Progenitor cell of endocrine pancreas (in vitro differentiated cells): ENCODE measurements at regions not wholly inside any gene's neighbourhood (a gene's known extent, or its start where the extent isn't known, plus 50 kb on each side); places are given as distances from the start of the nearest gene placed in this dataset.
"Not testable (repeated sequence)": the region's sequence is repeated elsewhere in the genome, so short reads cannot be mapped to it uniquely, and the experiment has no call there.

Source experiments
- DNase-seq: peaks from one replicate; pipeline ENCODE4 v3.0.0; 2021; ENCODE audit warnings: low spot score; ENCODE audit not compliant: unreplicated experiment
- H3K27ac Mint-ChIP-seq: 2 replicates; pipeline ENCODE4 v1.8.0; 2021; ENCODE audit warnings: mild to moderate bottlenecking, moderate library complexity, mixed read lengths
- H3K27me3 Mint-ChIP-seq: 2 replicates; pipeline ENCODE4 v1.8.0; 2021; ENCODE audit warnings: mixed read lengths
- H3K36me3 Mint-ChIP-seq: 2 replicates; pipeline ENCODE4 v1.8.0; 2022; ENCODE audit warnings: mixed read lengths; ENCODE audit not compliant: insufficient read depth
- H3K4me1 Mint-ChIP-seq: 2 replicates; pipeline ENCODE4 v1.8.0; 2021; ENCODE audit warnings: low read depth, mixed read lengths
- H3K4me3 Mint-ChIP-seq: 2 replicates; pipeline ENCODE4 v1.8.0; 2021; ENCODE audit warnings: low read depth, mild to moderate bottlenecking, moderate library complexity, mixed read lengths
- H3K9me3 Mint-ChIP-seq: 2 replicates; pipeline ENCODE4 v1.8.0; 2021; ENCODE audit warnings: low read depth, mixed read lengths
- CTCF ChIP-seq: fragments of 200-600 bp; sonication (generic); IDR thresholded peaks from one replicate; pipeline ENCODE4 v1.5.0; 2021; ENCODE audit warnings: antibody characterized with exemption, mild to moderate bottlenecking; ENCODE audit not compliant: unreplicated experiment

GRCh38 chr2:63738019-63738418 is 103.7 kb upstream of the UGP2 start:
- H3K4me1 Mint-ChIP-seq = peaks cover 46% of the 10 kb centered on the region
- H3K4me3 Mint-ChIP-seq = no peak overlapping the region
- TF ChIP-seq CTCF = no peak
- H3K9me3 Mint-ChIP-seq = no peaks in the 10 kb centered on the region
- no peak for DNase-seq
- no peaks in the 10 kb centered on the region for H3K27me3 Mint-ChIP-seq
- no peak overlapping the region for H3K27ac Mint-ChIP-seq
- H3K36me3 Mint-ChIP-seq = no peaks in the 10 kb centered on the region

DNA sequence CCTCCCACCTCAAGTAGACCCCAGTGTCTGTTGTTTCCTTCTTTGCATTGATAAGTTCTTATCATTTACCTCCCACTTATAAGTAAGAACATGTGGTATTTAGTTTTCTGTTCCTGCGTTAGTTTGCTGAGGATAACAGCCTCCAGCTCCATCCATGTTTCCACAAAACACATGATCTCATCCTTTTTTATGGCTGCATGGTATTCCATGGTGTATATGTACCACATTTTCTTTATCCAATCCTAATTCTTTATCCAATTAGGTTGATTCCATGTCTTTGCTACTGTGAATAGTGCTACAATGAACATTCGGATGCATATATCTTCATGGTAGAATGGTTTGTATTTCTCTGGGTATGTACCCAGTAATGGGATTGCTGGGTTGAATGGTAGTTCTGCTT is 102.5 kb upstream of the UGP2 start:
- H3K4me3 Mint-ChIP-seq, H3K9me3 Mint-ChIP-seq, H3K36me3 Mint-ChIP-seq, H3K27ac Mint-ChIP-seq, DNase-seq, H3K27me3 Mint-ChIP-seq: not testable (repeated sequence)
- peaks cover 43% of the 10 kb centered on the region for H3K4me1 Mint-ChIP-seq

GRCh38 chr2:63740020-63740419 is 101.7 kb upstream of the UGP2 start:
- H3K36me3 Mint-ChIP-seq = no peaks in the 10 kb centered on the region
- TF ChIP-seq CTCF = no peak
- peaks cover 38% of the 10 kb centered on the region for H3K4me1 Mint-ChIP-seq
- H3K4me3 Mint-ChIP-seq = no peak overlapping the region
- H3K9me3 Mint-ChIP-seq = no peaks in the 10 kb centered on the region
- no peak for DNase-seq
- no peak overlapping the region for H3K27ac Mint-ChIP-seq
- no peaks in the 10 kb centered on the region for H3K27me3 Mint-ChIP-seq

DNA sequence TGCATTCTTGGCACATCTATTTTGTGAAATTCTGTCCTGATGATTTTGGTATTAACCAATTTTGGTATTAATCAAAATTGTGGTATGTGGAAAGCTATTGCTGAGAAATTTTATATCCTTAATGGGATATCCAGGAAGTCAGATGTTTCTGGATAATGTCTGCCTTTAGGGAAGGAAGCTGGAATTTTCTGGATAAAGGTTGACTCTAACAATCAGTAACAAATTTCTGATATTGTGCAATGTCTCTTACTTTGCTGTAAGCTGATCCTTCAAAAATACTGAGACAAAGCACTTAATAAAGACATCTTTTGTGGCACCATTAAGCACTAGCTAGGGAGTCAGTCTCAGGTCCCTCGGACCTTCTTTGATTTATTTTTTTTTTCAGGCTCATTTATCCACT is 100.8 kb upstream of the UGP2 start:
- no peak overlapping the region for H3K27ac Mint-ChIP-seq
- no peaks in the 10 kb centered on the region for H3K36me3 Mint-ChIP-seq
- DNase-seq = no peak
- H3K4me1 Mint-ChIP-seq = peaks cover 33% of the 10 kb centered on the region
- no peak for TF ChIP-seq CTCF
- no peaks in the 10 kb centered on the region for H3K9me3 Mint-ChIP-seq
- H3K4me3 Mint-ChIP-seq = no peak overlapping the region
- no peaks in the 10 kb centered on the region for H3K27me3 Mint-ChIP-seq

DNA sequence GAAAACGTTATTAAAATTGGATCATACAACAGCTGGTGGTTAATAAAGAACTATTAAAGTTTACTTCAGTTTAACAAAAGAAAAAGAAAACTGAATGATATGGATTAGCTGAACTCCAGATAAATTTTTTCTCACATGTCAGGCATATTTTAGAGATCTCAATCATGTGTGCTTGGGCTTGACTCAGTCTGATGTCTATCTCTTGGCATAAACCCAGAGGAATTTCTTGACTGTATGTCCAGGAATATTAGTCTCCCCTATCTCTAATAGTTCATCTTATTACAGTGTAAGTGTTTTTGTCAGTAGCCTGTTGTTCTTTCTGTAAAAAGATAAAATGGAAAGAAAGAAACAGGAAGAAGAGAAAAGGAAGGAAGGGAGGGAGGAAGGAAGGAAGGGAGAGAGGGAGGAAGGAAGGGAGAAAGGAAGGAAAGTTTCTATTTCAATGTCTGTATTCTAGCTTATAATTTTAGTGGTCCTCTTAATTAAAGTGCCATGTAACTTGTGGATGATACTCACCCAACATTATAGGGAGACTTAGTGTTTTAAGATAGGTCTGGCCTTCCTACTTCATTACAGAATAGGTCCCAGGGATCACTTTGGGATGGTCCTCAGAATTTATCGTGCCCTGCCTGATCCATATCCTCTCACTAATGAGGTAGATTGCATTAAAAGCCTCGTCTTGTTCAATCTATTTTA is 99.7 kb upstream of the UGP2 start:
- H3K27ac Mint-ChIP-seq = no peak overlapping the region
- DNase-seq = no peak
- H3K27me3 Mint-ChIP-seq = no peaks in the 10 kb centered on the region
- no peak for TF ChIP-seq CTCF
- H3K4me1 Mint-ChIP-seq = peaks cover 30% of the 10 kb centered on the region
- no peak overlapping the region for H3K4me3 Mint-ChIP-seq
- peaks cover 4% of the 10 kb centered on the region for H3K9me3 Mint-ChIP-seq
- H3K36me3 Mint-ChIP-seq = no peaks in the 10 kb centered on the region

GRCh38 chr2:63742580-63742976 is 99.1 kb upstream of the UGP2 start:
- Mint-ChIP-seq H3K9me3 (peaks cover 4% of the 10 kb centered on the region), H3K4me1 (peaks cover 27% of the 10 kb centered on the region), H3K4me3 (no peak overlapping the region), H3K27ac (no peak overlapping the region), H3K36me3 (no peaks in the 10 kb centered on the region), H3K27me3 (no peaks in the 10 kb centered on the region)
- no peak for TF ChIP-seq CTCF
- DNase-seq = no peak
